NCI-H345 (cell line): ENCODE measurements at regions not wholly inside any gene's neighbourhood (a gene's known extent, or its start where the extent isn't known, plus 50 kb on each side); places are given as distances from the start of the nearest gene placed in this dataset.
A peak's percentile ranks its signal among the peaks of the same experiment; 100 is the strongest.
"Not testable (repeated sequence)": the region's sequence is repeated elsewhere in the genome, so short reads cannot be mapped to it uniquely, and the experiment has no call there.

Source experiments
- DNase-seq: peaks from one replicate; lab custom pipeline; 2025; lab: John Stamatoyannopoulos, UW

DNA sequence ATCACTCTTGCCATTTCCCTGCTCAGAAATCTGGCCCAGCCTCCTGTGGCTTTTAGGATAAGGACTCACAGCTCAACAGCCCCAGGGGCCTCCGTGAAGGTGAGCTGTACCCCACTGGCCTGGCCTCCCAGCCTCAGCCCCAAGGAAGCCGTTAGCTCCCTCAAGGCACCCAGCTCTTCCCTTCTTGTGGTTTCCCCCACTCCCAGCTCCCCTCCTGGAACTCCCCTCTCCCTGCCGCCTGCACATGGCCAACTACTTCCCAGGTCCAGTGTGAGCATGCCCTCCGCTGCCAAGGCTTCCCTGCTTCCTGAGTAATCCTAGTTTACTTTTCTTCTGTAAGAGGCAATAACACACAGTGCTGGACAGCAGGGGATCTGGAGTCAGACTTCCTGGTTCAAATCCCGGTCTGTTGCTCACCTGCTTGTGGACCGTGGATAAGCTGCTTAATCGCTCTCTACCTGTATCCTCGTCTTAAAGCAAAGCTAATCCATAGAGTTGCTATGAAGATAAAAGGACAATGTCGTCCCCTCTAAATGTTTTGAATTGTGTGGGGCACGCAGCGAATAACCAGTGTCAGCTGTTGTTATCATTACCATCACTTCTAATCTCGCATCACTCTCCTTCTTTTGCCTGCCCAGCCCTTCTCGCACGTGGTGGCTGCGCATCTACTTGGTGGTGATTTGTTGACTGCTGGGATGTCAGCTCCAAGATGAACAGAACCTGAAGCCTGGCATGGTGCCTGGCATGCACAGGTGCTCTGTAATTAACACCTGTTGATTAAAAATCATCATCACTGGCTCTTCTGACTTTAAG lies 86.6 kb downstream of the C5orf15 start:
- no peak for DNase-seq

DNA sequence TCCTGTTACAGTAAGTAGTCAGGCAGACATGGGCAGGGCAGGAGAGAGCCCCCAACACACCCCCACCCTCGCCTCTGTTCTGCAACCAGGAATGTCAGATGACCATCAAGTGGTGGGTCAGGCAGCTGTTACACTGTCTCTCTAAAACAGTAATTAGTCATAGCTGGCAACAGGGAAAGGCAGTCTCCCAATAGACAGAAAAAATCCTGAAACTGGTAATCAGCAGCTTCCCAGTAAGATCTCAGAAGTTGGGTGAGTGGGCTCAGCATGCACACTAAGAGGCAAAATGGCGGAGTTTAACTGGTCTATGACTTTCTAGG lies 90.2 kb downstream of the C5orf15 start:
- DNase-seq: no peak

DNA sequence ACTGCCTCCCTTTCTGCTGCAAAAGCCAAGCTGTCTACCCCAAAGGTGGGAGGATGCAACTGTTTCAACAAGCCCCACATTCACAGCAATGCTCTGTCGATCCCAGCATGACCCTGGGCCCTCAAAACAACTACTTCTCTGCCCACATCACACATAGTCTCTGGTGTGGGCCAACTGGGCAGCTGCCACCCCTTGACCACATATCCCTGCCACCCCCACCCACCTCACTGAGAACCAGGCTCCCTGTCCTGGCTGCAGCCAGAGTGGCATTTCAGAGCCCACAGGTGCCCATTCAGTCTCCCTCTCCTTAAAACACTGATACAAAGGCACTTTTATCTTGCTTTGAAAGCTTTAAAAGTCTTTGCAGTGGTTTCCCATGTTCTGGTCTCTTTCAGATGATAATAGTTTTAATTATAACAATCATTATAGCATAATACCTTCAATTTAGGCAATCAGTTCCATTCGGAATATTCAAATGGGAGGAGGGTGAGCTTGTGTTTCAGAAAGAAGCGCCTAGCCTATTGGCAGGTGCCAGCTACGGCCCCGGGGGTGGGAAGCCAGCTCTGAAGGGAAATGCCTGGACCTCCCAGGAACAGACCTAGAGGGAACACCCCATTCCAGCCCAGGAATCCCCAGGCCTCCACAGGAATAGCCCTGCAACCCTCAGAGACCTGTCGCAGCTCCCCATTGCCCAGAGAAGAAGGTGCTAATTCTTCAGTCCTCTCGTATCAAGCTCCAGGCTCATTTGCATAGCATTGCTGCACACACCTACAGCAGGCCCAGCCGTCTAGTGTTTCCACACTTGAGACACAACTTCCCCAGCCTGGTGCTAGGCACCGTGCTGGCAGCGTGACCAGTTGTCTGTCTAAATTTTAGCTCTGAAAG lies 90.8 kb downstream of the C5orf15 start:
- no peak for DNase-seq

DNA sequence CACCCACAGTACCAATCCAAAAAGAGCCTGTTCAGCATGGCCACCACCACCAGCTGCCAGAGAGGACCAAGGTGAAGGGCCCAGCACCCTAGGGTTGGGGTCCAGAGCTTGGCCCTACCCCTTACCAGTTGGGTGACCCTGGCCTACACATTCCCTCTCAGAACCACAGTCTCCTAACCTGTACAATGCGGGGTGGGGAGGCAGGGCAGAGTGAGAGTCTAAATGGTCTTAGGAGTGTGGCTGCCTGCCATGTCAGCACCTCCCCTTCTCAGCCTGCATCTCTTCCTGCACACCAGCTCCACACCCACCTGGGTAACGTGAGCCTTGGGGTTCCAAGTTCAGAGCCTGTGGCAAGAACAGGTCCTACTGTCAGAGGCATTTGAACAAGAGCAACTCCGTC lies 92.2 kb downstream of the C5orf15 start:
- no peak for DNase-seq

DNA sequence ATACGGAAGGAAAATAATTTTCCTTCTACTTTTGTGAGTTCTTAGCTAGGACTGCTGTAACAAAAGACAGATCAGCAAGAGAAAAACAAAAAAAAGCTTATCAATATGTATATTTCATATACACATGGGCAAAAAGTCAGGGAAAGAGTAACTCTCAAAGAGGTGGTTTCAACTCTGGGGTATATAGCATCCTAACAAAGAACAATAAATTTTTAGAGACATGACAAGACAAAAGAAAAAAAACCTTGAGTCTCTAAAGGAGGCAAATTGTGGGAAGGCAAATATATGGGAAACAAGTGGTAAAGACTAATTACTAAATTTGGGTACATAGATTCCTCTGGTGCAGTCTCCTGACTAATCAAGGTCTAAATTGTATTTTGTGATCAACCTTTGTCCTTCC lies 93.2 kb downstream of the C5orf15 start:
- DNase-seq: no peak

DNA sequence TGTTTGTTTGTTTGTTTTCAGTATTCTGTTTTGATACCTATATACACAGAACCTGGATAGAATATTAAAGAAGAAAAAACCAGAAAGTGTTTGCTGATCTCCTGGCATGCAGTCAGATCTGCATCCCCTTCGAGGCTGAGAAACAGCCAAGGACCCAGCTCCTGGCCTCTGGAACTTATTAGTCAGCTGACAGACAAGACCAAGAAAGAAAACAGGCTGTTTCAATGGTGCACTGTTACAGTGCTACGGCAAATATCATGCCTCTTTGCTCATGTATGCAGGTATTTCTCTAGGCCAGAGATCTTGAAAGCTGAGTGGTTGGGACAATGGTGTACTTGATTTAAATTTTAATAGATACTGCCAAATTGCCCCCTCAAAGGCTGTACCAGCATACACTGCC lies 95.0 kb downstream of the C5orf15 start:
- DNase-seq: peak; percentile 42

DNA sequence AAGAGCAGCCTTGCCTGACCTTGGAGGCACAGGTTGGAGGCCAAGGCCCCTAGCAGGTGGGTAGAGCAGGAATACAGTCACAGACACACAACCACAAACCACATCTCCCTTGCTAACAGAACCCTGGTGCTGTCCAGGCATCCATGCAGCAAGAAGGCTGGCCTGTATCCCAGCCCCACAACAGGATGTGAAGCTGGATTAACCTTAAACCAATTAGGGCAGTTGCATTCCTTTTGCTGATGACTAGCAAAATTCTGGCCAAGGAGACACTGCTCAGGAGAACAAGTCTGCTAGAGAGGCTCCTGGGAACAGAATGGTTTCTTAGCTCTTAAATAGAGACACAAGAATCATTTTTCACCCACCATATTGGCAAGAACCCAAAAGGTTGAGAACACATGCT lies 97.8 kb downstream of the C5orf15 start:
- no peak for DNase-seq

DNA sequence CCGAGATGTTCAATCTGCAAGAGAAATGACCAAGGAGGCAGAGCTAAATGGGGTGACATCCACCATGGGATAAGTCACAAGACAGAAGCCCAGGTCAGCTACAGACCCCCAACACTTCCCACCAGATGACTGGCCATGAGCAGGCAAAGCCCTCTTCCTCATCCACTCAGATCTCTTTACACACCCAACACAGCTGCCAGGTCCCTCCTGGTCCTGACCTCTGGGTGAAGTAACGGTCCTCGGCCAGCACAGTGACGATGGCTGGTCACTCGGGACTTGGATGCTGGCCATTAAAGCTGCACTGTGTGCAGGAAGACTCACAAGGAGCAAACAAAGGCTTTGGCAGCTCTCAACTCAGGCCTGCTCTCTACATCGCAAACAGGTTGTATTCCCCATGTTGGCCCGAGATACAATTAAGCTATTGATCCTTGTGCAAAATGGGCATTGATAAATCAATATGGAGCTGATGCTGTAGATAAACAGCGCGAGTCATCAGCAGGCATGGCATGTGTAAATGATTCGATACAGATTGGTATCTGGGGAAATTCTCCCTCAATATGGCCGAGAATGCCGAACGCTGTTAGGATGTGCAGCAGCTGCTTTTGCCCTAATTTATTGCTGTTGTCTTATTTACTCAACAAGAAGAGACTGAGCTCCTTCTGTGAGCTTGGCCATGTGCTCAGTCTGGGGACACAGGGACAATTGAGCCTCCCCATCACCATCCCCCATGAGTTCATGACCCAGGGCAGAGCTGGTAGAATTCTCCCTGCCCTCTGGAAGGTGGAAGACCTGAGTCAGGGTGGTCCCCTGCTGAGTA lies 98.7 kb downstream of the C5orf15 start:
- no peak for DNase-seq

DNA sequence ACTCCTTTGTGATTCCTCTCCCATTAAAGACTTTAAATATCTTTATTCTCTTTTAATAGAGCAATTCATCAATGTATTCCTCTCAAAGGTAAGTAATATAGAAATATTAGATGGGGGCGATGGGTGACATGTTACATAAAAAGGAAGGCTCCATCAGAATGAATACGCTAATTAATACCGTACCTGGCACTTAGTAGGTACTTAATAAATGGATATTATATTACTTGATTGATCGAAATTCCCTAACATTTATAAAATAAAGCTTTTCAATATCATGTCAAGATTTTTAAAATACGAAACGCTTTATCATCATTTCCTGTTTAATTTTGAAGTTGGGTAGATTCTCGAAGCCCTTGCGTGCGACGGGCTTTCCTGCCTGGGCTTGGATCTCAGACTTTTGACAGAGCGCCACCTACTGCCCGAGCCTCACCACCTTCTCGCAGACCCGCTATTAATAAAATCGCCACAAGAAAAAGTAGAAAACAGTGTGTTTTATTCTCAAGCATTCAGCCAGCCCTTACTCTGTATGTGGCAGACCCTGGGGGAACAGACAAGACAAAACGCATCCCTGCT lies 99.4 kb downstream of the C5orf15 start:
- DNase-seq: peak; percentile 64

DNA sequence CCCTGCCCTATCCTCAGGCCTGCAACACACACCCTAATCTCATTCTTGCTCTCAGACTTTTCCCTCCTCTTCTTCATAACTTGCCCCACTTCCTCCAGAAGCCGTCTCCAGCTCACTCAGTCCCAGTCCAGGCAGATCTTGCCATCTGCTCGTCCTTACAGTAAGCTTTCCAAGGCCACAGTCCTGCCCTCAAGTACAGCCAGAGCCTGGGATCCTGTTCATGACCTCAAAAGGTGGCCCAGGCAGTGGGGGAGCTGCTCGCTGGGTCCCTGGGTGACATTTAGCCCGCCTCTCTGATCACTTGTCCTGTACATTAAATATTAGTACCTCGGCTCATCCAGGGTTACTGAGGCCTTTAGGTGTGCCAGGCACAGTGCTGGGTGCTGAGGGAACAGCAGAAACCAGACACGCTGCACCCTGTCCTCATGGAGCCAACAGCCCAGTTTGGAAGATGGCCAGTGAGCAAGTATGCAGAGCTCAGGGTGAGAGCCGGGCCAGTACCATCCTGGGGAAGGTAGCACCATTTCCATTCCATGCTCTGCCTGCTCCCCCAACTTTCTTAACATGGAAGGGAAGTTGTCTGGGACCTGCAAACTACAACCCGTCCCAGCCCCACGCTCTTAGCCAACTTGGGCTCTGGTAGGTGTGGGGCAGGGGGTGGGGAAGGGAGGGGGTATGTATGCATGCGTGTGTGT lies 100.4 kb downstream of the C5orf15 start:
- DNase-seq: no peak

DNA sequence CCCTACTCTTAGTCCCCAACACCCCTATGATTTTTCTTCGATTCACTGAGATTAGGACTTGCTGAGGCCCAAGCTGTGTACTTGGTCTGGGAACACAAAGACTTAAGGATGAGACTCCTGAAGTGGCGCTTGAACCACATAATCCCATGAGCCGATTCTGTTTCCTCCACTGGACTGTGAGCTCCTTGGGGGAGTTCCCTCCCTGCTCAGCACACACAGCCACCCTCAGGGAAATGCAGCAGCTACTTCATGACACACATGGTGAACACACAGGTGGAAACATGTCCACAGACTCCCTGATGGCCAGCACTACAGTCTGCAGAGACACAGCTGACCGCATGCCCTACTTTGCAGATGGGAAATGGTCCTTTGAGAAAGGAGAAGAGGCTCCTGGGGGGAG lies 101.1 kb downstream of the C5orf15 start:
- DNase-seq: no peak

DNA sequence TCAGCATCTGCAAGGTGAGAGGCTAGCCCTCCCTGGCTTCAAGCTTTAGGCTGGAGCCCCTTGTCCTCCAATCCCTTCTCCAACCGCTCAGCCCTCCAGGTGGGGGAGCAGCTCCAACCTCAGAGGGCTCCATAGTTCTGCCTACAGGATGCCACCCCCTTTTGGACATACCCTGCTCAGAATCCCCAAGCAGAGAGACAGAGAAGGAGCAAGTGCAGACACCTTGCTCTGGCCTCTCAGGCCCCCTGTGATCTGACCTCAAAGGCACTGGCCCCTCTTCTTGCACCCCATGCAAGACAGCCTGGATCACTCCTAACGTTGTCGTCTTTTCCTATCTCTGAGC lies 101.6 kb downstream of the C5orf15 start:
- no peak for DNase-seq

DNA sequence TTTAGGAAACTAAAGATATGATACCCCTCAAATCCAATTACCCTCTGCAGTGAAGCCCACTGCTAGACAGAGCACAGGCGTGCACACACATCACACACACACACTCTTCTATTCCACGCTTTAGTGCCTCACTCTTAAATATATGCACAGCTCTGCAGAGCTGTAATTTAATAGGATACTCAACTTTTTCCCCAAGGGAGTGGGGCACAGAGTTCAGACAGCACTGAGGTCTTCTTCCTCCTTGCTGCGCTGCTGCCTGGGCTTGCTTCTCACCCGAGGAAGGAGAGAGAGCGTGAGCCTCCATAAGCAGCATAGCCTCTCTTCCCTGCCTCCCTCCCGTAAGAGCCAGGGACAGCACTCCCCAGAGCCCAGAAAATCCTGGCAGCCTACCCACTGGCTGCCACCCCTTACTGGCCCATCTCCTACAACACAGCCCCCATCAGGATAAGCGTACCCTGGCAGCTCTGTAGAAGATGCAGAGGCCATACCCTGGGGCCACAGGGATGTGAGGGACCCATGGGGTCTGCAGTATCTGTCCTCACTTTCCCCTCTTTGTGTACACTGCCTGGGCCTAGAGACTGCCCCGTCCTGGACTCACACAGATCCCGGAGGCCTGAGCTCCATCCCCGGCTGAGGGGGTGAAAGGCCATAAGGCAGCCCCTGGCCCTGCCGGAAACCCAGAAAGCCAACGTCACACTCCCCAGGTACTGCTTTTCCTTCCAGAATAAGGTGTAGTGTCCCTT lies 102.1 kb downstream of the C5orf15 start:
- DNase-seq: no peak

DNA sequence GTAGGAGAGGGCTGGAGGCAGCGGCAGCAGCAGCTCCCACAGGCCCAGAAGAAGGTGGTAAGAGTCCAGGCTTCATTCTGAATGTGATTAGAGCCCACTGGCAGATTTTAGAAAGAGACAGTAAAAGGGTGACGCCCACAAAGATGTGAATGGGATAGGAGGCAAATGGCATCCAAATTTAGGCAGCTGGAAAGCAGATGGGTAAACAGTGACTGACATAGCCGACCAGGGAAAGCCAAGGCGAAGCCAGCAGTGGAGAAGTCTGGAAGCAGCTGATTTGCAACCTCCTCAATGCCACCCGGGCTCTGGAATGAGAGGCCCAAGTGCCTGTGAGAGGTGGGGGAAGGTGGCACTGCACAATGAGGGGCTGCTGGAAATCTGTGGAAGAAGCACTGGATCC lies 103.3 kb downstream of the C5orf15 start:
- no peak for DNase-seq

DNA sequence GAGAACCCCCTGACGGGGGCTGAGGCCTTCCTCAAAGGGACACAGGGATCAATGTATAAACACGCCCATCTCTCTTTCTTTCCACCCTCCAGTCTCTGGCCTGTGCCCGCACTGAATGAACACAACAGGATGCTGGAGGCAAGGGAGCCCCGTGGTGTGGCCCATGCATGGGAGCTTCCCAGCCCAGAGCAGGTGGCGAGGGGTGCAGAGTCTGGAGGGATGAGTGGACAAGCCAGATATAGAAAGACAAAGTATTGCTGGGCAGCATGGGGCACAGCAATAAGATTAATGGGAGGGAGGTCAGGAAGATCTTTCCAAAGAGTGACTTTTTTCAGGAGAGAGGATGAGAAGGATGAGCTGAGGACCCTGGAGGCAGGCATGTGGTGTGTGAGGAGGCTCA lies 103.7 kb downstream of the C5orf15 start:
- DNase-seq: no peak

DNA sequence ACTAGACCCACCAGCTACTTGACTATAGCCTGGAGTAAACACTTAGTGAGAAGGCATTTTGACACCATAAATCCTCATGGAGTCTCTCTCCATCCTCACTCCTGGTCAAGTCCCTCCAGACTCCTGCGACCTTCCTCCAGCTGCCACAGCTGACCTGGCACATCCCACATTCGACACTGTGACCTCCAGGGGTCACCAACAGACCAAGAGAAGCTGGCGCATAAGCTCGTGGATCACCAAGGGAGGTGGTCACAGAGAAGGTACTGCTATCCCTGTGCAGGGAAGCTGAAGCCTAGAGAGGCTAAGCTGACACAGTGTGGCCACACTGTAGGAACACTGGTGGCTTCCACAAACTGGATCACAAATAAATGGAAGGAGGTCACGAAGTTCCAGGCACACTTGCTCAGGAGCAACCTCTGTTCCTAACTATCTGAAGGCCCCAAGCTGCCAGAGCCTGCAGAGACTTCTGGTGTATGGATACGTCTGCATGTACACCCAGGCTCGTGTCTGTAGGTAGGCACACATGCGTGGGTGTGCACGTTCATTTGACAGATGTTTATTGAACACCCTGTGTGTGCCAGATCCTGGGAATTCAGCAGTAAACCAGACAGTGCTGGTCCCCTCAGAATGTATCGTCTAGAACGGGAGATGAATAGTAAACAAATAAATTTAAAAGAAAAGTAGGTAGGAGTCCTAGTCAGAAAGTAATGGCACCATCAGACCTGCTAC lies 104.4 kb downstream of the C5orf15 start:
- DNase-seq: no peak

DNA sequence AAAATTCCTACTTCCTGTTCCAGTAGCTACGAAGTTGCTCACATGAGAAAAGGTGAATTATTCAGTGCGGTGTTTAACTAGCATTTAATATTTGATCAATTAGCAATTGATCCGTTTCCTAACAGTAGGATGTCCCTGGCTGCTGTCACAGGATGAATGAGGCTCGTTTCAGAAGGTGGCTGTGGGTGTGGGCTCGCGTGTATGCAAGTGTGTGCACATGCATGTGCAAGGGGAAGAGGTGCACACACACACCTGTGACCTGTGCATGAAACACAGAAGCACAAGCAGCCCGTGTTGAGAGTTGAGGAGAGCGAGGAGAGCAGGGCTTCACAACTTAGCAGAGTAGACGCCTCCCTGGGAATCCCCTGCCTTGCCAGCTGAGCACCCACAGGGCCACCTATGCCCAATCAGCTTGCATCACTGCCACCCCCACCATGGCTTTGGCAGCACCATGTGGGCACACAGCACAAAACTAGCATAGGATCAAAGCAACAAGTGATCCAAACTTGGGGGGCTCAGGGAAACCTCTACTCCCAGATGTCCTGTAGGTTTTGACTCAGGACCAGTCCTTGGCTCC lies 107.2 kb downstream of the C5orf15 start:
- no peak for DNase-seq

DNA sequence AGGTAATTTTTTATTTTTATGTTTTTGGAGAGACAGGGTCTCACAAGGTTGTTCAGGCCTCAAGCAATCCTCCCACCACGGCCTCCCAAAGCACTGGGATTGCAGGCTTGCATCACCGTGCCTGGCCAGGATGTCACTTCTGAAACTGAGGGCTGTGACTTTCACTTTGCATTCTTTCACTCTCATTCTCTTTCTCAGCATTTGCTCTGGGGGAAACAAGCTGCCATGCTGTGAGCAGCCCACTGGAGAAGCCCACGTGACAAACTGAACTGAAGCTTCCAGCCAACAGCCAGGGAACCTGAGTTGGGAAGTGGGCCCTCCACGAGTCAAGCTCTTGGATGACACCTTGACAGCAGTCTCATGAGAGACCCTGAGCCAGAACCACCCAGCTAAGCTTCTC lies 109.4 kb downstream of the C5orf15 start:
- no peak for DNase-seq

DNA sequence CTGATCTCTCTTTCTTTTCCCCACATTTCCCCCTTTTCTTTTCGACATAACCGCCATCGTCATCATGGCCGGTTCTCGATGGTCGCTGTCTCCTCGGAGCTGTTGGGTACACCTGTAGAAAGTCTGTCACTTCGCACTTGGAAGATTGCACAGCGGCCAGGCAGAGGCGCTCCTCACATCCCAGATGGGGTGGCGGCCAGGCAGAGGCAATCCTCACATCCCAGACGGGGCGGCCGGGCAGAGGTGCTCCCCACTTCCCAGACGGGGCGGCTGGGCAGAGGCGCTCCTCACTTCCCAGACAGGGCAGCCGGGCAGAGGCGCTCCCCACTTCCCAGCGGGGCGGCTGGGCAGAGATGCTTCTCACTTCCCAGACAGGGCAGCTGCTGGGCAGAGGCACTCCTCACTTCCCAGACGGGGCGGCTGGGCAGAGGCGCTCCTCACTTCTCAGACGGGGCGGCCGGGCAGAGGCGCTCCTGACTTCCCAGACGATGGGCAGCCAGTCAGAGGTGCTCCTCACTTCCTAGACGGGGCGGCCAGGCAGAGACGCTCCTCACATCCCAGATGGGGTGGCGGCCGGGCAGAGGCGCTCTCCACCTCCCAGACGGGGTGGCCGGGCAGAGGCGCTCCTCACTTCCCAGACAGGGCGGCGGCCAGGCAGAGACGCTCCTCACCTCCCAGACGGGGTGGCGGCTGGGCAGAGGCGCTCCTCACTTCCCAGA lies 110.7 kb downstream of the C5orf15 start:
- not testable (repeated sequence) for DNase-seq
